IMR-90 (cell line): ENCODE measurements at regions not wholly inside any gene's neighbourhood (a gene's known extent, or its start where the extent isn't known, plus 50 kb on each side); places are given as distances from the start of the nearest gene placed in this dataset.

Experiments
- ATAC-seq: fragments of 200-7000 bp; cut with Tn5 transposase; 2 replicates; pipeline ENCODE4 v1.9.1; 2020; ENCODE audit warnings: low read depth, mild to moderate bottlenecking, moderate library complexity
- BruUV-seq: library from RNA; stranded (reverse); fragments of 400-500 nt; replicated peaks from 2 replicates; lab custom pipeline; 2021; lab: Mats Ljungman, UMichigan
- CTCF ChIA-PET: fragments of 300-600 bp; formaldehyde crosslinking; extraction: SDS; loops from one replicate; lab custom pipeline; 2021; ENCODE audit warnings: antibody characterized with exemption; lab: Yijun Ruan, JAX
- POLR2A ChIA-PET: fragments of 300-600 bp; sonication (Branson Sonifier 250); formaldehyde crosslinking; loops from one replicate; lab custom pipeline; 2022; ENCODE audit warnings: antibody characterized with exemption; ENCODE audit not compliant: unreplicated experiment; lab: Charles Lee
- DNase-seq: peaks from one replicate; pipeline ENCODE4 v3.0.0; 2013
- H2AFZ ChIP-seq: replicated peaks from 2 replicates; pipeline ENCODE3; 2013; ENCODE audit warnings: low read length, mild to moderate bottlenecking; ENCODE audit not compliant: poor library complexity
- H2AK5ac ChIP-seq: 2 replicates; pipeline ENCODE4 v1.6.1; 2013; ENCODE audit warnings: low read depth, low read length, inconsistent platforms
- H2AK9ac ChIP-seq: replicated peaks from 2 replicates; pipeline ENCODE3; 2013; ENCODE audit warnings: mild to moderate bottlenecking, low read depth, low read length, moderate library complexity; ENCODE audit not compliant: poor library complexity
- H2BK120ac ChIP-seq: 2 replicates; pipeline ENCODE4 v1.6.1; 2013; ENCODE audit warnings: low read depth, low read length, inconsistent platforms
- H2BK15ac ChIP-seq: 3 replicates; pipeline ENCODE4 v1.6.1; 2013; ENCODE audit warnings: low read depth, low read length, inconsistent platforms
- H2BK20ac ChIP-seq: 2 replicates; pipeline ENCODE4 v1.6.1; 2013; ENCODE audit warnings: low read depth, mild to moderate bottlenecking, inconsistent platforms, low read length, moderate library complexity
- H2BK5ac ChIP-seq: 2 replicates; pipeline ENCODE4 v1.6.1; 2013; ENCODE audit warnings: mild to moderate bottlenecking, low read depth, low read length, inconsistent platforms; ENCODE audit not compliant: poor library complexity, severe bottlenecking
- H3K14ac ChIP-seq: replicated peaks from 2 replicates; pipeline ENCODE4 v1.6.1; 2013; ENCODE audit warnings: low read depth, low read length, inconsistent platforms
- H3K18ac ChIP-seq: 2 replicates; pipeline ENCODE4 v1.6.1; 2013; ENCODE audit warnings: low read depth, low read length, control low read depth
- H3K23ac ChIP-seq: 2 replicates; pipeline ENCODE4 v1.6.1; 2013; ENCODE audit warnings: low read depth, low read length, inconsistent platforms
- H3K27ac ChIP-seq: 2 replicates; pipeline ENCODE4 v1.5.1; 2013; ENCODE audit warnings: mild to moderate bottlenecking, control low read depth, low read length; ENCODE audit not compliant: insufficient read depth
- H3K27me3 ChIP-seq: 2 replicates; pipeline ENCODE4 v1.6.1; 2013; ENCODE audit warnings: low read length; ENCODE audit not compliant: control insufficient read depth, insufficient read depth
- H3K36me3 ChIP-seq: 2 replicates; pipeline ENCODE4 v1.6.1; 2013; ENCODE audit warnings: low read length, mixed read lengths; ENCODE audit not compliant: control insufficient read depth, insufficient read depth
- H3K4ac ChIP-seq: 2 replicates; pipeline ENCODE4 v1.6.1; 2013; ENCODE audit warnings: low read depth, low read length, inconsistent platforms
- H3K4me1 ChIP-seq: 2 replicates; pipeline ENCODE4 v1.6.1; 2013; ENCODE audit warnings: low read length, mixed read lengths; ENCODE audit not compliant: control insufficient read depth, insufficient read depth
- H3K4me2 ChIP-seq: 2 replicates; pipeline ENCODE4 v1.6.1; 2013; ENCODE audit warnings: low read depth, mild to moderate bottlenecking, control low read depth, low read length, moderate library complexity
- H3K4me3 ChIP-seq: 2 replicates; pipeline ENCODE4 v1.5.1; 2013; ENCODE audit warnings: low read depth, mild to moderate bottlenecking, control low read depth, low read length, moderate library complexity; ENCODE audit not compliant: insufficient read depth
- H3K56ac ChIP-seq: 2 replicates; pipeline ENCODE4 v1.6.1; 2013; ENCODE audit warnings: low read length, inconsistent platforms; ENCODE audit not compliant: insufficient read depth; ENCODE audit errors: extremely low read depth
- H3K79me1 ChIP-seq, 2 experiments: 2 replicates each; pipeline ENCODE4 v1.6.1; 2013; ENCODE audit warnings: low read length in 2 of 2, inconsistent platforms in 1 of 2, low read depth in 1 of 2
- H3K9ac ChIP-seq: 2 replicates; pipeline ENCODE4 v1.6.1; 2013; ENCODE audit warnings: low read depth, low read length, control low read depth
- H3K9me1 ChIP-seq: 2 replicates; pipeline ENCODE4 v1.6.1; 2013; ENCODE audit warnings: low read length, inconsistent platforms; ENCODE audit not compliant: insufficient read depth
- H3K9me3 ChIP-seq: 2 replicates; pipeline ENCODE4 v1.6.1; 2013; ENCODE audit warnings: low read length; ENCODE audit not compliant: control insufficient read depth, insufficient read depth
- H4K20me1 ChIP-seq: 2 replicates; pipeline ENCODE4 v1.6.1; 2013; ENCODE audit warnings: low read length, inconsistent platforms; ENCODE audit not compliant: insufficient read depth
- H4K5ac ChIP-seq: 2 replicates; pipeline ENCODE4 v1.6.1; 2013; ENCODE audit warnings: mild to moderate bottlenecking, low read depth, low read length, control low read depth
- H4K8ac ChIP-seq, 2 experiments: 2 replicates each; pipeline ENCODE4 v1.6.1; 2013; ENCODE audit warnings: low read depth in 2 of 2, low read length in 2 of 2, control low read depth in 1 of 2, inconsistent platforms in 1 of 2
- H4K91ac ChIP-seq: 2 replicates; pipeline ENCODE4 v1.6.1; 2013; ENCODE audit warnings: low read depth, low read length, inconsistent platforms; ENCODE audit not compliant: insufficient read depth
- BHLHE40 ChIP-seq: fragments of 150-350 bp; IDR thresholded peaks from 2 replicates; pipeline ENCODE4 v1.6.1; 2016; ENCODE audit warnings: mild to moderate bottlenecking, low read depth, low read length
- CEBPB ChIP-seq: IDR thresholded peaks from 2 replicates; pipeline ENCODE4 v1.6.1; 2012; ENCODE audit warnings: low read depth, low read length, improper control_type of control experiment
- CHD1 ChIP-seq: IDR thresholded peaks from 2 replicates; pipeline ENCODE4 v1.6.1; 2012; ENCODE audit warnings: low read depth, low read length, improper control_type of control experiment
- CTCF ChIP-seq: conservative IDR thresholded peaks from 2 replicates; pipeline ENCODE4 v1.5.1; 2012; ENCODE audit warnings: mild to moderate bottlenecking, low read depth, low read length, improper control_type of control experiment
- FOS ChIP-seq: fragments of 150-350 bp; IDR thresholded peaks from 2 replicates; pipeline ENCODE4 v1.6.1; 2016; ENCODE audit warnings: low read depth, low read length
- MAFK ChIP-seq: IDR thresholded peaks from 2 replicates; pipeline ENCODE4 v1.6.1; 2012; ENCODE audit warnings: low read depth, low read length, improper control_type of control experiment
- MAZ ChIP-seq: IDR thresholded peaks from 2 replicates; pipeline ENCODE4 v1.6.1; 2012; ENCODE audit warnings: low read depth, mild to moderate bottlenecking, low read length, improper control_type of control experiment, moderate library complexity, borderline replicate concordance
- MXI1 ChIP-seq: IDR thresholded peaks from 2 replicates; pipeline ENCODE4 v1.6.1; 2012; ENCODE audit warnings: low read depth, mild to moderate bottlenecking, low read length, moderate library complexity, borderline replicate concordance
- NFE2L2 ChIP-seq: fragments of 150-350 bp; IDR thresholded peaks from 2 replicates; pipeline ENCODE4 v1.6.1; 2016; ENCODE audit warnings: low read depth, mild to moderate bottlenecking, low read length
- POLR2A ChIP-seq: IDR thresholded peaks from 2 replicates; pipeline ENCODE4 v1.6.1; 2012; ENCODE audit warnings: mild to moderate bottlenecking, low read depth, low read length
- RAD21 ChIP-seq: IDR thresholded peaks from 2 replicates; pipeline ENCODE4 v1.6.1; 2012; ENCODE audit warnings: low read length, improper control_type of control experiment
- RCOR1 ChIP-seq: IDR thresholded peaks from 2 replicates; pipeline ENCODE4 v1.6.1; 2012; ENCODE audit warnings: mild to moderate bottlenecking, low read length, improper control_type of control experiment; ENCODE audit not compliant: insufficient replicate concordance
- RFX5 ChIP-seq: IDR thresholded peaks from 2 replicates; pipeline ENCODE4 v1.8.0; 2012; ENCODE audit warnings: low read depth, mild to moderate bottlenecking, low read length, moderate library complexity
- SMC3 ChIP-seq: fragments of 150-350 bp; IDR thresholded peaks from 2 replicates; pipeline ENCODE4 v1.6.1; 2016; ENCODE audit warnings: low read depth, mild to moderate bottlenecking, antibody characterized with exemption, low read length, moderate library complexity
- WGBS, 2 experiments: methylation state at CpG; one replicate each; pipeline versions ENCODE4 v1.1.5 to v1.1.7; 2013; ENCODE audit warnings: missing lambda C conversion rate in 2 of 2; ENCODE audit not compliant: insufficient read length in 1 of 2; ENCODE audit errors: extremely low coverage in 2 of 2; 5-methylcytosine and 5-hydroxymethylcytosine counted together
- dilution Hi-C: fragments of 300-500 bp; cut with HindIII; formaldehyde crosslinking; loops from one replicate; pipeline ENCODE4 v1.14.3; 2018; ENCODE audit warnings: low sequenced_read_pairs; ENCODE audit not compliant: unreplicated experiment
- in situ Hi-C: fragments of 300-500 bp; cut with MboI; formaldehyde crosslinking; loops from 3 replicates; pipeline ENCODE4 v1.14.3; 2019; ENCODE audit warnings: low sequenced_read_pairs, inconsistent platforms, mixed read lengths
- intact Hi-C: fragments of 100-400 bp; cut with micrococcal nuclease; formaldehyde crosslinking; loops from 2 replicates; pipeline ENCODE4 v1.10.0; 2022
- TF ChIP-seq, protein P1 (sequence below): fragments of 150-350 bp; IDR thresholded peaks from 2 replicates; pipeline ENCODE4 v1.6.1; 2016; ENCODE audit warnings: low read depth, mild to moderate bottlenecking, low read length, moderate library complexity, borderline replicate concordance
- TF ChIP-seq, protein P2 (sequence below): fragments of 150-350 bp; IDR thresholded peaks from 2 replicates; pipeline ENCODE4 v1.6.1; 2017; ENCODE audit warnings: mild to moderate bottlenecking, antibody characterized with exemption, low read length, low read depth

DNA sequence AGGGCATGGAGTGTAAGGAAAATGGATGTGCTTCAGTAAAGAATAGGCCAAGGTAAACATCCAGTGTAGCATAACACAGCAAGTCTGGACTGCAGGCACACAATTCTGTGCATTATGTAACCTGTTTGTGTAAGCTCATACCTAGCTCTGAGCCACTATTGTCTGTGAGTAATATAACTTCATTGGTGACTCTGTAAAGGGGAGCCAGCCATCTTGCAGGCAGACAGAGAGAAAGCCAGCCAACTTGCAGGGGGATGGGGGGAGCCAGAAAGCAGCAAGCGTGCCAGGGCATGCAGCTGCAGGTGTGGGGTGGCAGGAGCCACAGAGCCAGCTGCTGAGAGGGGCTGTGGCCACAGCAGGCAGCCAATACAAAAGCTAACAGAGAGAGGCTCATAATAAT lies 449.2 kb downstream of the IPMK start:
- Histone ChIP-seq H2BK20ac (no peak overlapping the region), H3K4ac (no peak overlapping the region), H3K4me2 (no peak overlapping the region), H3K36me3 (no peaks in the 10 kb centered on the region), H4K8ac (no peak overlapping the region), H4K5ac (no peak overlapping the region), H3K4me1 (no peaks in the 10 kb centered on the region), H4K91ac (no peak overlapping the region), H3K27me3 (no peaks in the 10 kb centered on the region), H3K23ac (no peak overlapping the region), H2BK120ac (no peak overlapping the region), H3K56ac (no peak overlapping the region), H2BK15ac (no peak overlapping the region), H4K20me1 (no peaks in the 10 kb centered on the region), H3K18ac (no peak overlapping the region), H3K9me1 (no peaks in the 10 kb centered on the region), H2AFZ (no peak overlapping the region), H3K27ac (no peak overlapping the region), H3K79me1 (no peaks in the 10 kb centered on the region), H3K9me3 (no peaks in the 10 kb centered on the region; the same call in 1 of the 2 replicates), H3K4me3 (no peak overlapping the region), H3K14ac (no peak overlapping the region), H2AK5ac (no peak overlapping the region), H2BK5ac (no peak overlapping the region), H2AK9ac (no peak overlapping the region), H3K9ac (no peak overlapping the region)
- dilution Hi-C loops (no loop called here), intact Hi-C loops (no loop called here), in situ Hi-C loops (no loop called here)
- no peak for TF ChIP-seq CTCF
- TF ChIP-seq POLR2A, result no peak
- TF ChIP-seq MAZ, result no peak
- no peak for TF ChIP-seq FOS
- TF ChIP-seq, protein P1, sequence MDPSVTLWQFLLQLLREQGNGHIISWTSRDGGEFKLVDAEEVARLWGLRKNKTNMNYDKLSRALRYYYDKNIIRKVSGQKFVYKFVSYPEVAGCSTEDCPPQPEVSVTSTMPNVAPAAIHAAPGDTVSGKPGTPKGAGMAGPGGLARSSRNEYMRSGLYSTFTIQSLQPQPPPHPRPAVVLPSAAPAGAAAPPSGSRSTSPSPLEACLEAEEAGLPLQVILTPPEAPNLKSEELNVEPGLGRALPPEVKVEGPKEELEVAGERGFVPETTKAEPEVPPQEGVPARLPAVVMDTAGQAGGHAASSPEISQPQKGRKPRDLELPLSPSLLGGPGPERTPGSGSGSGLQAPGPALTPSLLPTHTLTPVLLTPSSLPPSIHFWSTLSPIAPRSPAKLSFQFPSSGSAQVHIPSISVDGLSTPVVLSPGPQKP, result no peak
- TF ChIP-seq NFE2L2, result no peak
- TF ChIP-seq RFX5, result no peak
- no peak for TF ChIP-seq MXI1
- no peak for TF ChIP-seq BHLHE40
- TF ChIP-seq, protein P2, sequence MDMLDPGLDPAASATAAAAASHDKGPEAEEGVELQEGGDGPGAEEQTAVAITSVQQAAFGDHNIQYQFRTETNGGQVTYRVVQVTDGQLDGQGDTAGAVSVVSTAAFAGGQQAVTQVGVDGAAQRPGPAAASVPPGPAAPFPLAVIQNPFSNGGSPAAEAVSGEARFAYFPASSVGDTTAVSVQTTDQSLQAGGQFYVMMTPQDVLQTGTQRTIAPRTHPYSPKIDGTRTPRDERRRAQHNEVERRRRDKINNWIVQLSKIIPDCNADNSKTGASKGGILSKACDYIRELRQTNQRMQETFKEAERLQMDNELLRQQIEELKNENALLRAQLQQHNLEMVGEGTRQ, result no peak
- TF ChIP-seq MAFK, result no peak
- TF ChIP-seq SMC3, result no peak
- TF ChIP-seq CEBPB, result no peak
- no peak for TF ChIP-seq CHD1
- no peak for TF ChIP-seq RAD21
- no peak for TF ChIP-seq RCOR1
- DNase-seq, result no peak
- ChIA-PET POLR2A (no interaction called here), CTCF (no interaction called here)
- WGBS, 2 experiments, result no CpG with 5 or more reads among the region's 1 CpG
- ATAC-seq, result no peak
- BruUV-seq, result no TSS peak
